ENCODE measurements at regions not wholly inside any gene's neighbourhood (a gene's known extent, or its start where the extent isn't known, plus 50 kb on each side); places are given as distances from the start of the nearest gene placed in this dataset.

DNA sequence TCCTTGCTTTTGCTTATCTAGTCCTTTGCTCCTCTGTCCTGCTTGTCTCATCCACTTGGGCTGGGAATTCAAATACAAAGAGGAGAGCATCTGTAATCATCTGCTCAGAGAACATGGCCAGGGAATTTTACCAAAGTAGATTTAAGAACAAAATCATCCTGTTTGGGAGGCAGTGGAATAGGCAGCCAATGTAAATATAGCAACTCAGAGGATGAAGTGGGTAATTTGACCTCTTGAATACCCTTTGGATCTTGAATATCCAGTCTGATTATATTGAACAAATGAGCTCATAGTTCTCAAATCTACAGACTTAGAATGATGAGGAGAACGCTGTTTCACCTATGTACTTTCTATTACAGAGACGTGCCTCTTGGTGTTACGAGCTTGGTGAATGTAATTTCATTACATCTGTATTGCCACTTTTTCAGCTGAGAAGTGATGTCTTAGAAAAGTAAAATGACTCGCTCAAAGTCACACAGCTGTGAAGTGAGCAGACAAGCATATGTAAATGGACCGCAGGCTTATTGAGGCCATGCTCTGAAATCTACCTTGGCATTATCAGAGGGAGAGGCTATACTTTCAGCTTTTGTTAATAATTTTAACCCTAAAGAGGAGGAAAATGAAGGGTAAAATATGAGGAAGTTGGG is 266.3 kb downstream of the MTX2 start:
- 72 to 77% methylated on average over 4 to 5 of the region's 5 CpGs for WGBS, 2 experiments
- H3K27ac ChIP-seq (ENCODE audit: insufficient read depth, low read depth, low read length, poor library complexity, severe bottlenecking): no peak overlapping the region
- H3K27me3 ChIP-seq (ENCODE audit: control insufficient read depth, insufficient read depth, low read length, poor library complexity, severe bottlenecking): no peaks in the 10 kb centered on the region
- no peaks in the 10 kb centered on the region for H3K36me3 ChIP-seq (ENCODE audit: control insufficient read depth, insufficient read depth, low read length)
- H3K4me1 ChIP-seq (ENCODE audit: control insufficient read depth, insufficient read depth, low read length): no peaks in the 10 kb centered on the region
- H3K9me3 ChIP-seq (ENCODE audit: control insufficient read depth, low read length): no peaks in the 10 kb centered on the region
- H3K4me3 ChIP-seq (ENCODE audit: insufficient read depth, low read depth, low read length): no peak overlapping the region

DNA sequence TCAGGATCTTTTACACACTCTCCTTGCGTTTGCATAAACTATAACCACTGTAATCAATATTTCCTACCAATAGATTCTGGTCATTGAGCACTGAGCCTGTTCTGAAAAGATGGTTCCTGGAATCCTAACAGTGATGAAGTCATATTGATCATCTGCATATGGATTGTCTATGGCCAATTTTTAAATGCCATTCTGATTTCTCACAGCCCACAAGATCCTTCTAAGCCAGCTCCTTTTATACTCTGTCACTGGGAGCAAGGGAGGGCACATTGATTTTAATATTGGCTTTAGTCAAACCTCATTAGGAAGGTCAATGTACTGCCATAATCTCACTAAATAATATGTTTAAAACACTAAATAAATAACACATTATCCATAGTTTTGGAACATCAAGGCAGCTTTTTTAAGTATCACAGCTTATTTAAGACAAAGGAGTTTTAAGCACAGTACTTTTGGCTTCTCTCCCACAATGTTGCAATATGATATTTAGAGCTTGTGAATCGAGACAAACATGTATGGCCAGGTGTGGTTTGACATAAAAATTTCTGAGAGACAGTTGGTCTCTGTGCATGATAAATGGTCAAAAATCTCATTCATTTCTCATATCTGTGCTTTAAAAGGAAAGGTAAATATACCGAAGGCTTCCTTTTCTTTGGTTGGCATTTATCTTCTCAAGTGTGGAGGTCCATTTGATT is 267.3 kb downstream of the MTX2 start:
- no peaks in the 10 kb centered on the region for H3K4me1 ChIP-seq (ENCODE audit: control insufficient read depth, insufficient read depth, low read length)
- no peaks in the 10 kb centered on the region for H3K36me3 ChIP-seq (ENCODE audit: control insufficient read depth, insufficient read depth, low read length)
- H3K9me3 ChIP-seq (ENCODE audit: control insufficient read depth, low read length): no peaks in the 10 kb centered on the region
- 89 to 97% methylated on average over 3 of the region's 3 CpGs for WGBS, 2 experiments
- H3K4me3 ChIP-seq (ENCODE audit: insufficient read depth, low read depth, low read length): no peak overlapping the region
- H3K27me3 ChIP-seq (ENCODE audit: control insufficient read depth, insufficient read depth, low read length, poor library complexity, severe bottlenecking): no peaks in the 10 kb centered on the region
- no peak overlapping the region for H3K27ac ChIP-seq (ENCODE audit: insufficient read depth, low read depth, low read length, poor library complexity, severe bottlenecking)

DNA sequence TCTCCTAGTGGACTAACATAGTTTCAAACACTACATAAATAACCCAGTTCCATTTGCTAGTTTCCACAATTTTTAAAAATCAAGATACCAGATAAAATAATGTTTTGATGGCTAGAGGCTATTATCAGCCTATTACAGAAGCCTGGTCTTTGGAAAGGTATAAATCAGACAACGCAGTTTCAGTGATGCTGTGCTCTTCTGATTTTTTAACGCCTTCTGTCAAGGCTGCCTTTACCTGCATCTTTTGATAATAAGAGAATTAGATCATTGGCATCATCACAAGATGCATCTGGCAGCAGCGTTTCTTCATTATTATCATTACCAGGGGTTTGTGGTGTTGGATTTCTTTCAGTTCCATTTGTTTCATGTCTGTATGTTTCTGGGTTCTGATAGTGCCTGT is 268.7 kb downstream of the MTX2 start:
- Histone ChIP-seq H3K27ac (ENCODE audit: insufficient read depth, low read depth, low read length, poor library complexity, severe bottlenecking) (no peak overlapping the region), H3K9me3 (ENCODE audit: control insufficient read depth, low read length) (no peaks in the 10 kb centered on the region), H3K4me3 (ENCODE audit: insufficient read depth, low read depth, low read length) (no peak overlapping the region), H3K4me1 (ENCODE audit: control insufficient read depth, insufficient read depth, low read length) (no peaks in the 10 kb centered on the region), H3K36me3 (ENCODE audit: control insufficient read depth, insufficient read depth, low read length) (no peaks in the 10 kb centered on the region), H3K27me3 (ENCODE audit: control insufficient read depth, insufficient read depth, low read length, poor library complexity, severe bottlenecking) (no peaks in the 10 kb centered on the region)
- WGBS, 2 experiments: 90 to 97% methylated on average over 2 of the region's 3 CpGs

DNA sequence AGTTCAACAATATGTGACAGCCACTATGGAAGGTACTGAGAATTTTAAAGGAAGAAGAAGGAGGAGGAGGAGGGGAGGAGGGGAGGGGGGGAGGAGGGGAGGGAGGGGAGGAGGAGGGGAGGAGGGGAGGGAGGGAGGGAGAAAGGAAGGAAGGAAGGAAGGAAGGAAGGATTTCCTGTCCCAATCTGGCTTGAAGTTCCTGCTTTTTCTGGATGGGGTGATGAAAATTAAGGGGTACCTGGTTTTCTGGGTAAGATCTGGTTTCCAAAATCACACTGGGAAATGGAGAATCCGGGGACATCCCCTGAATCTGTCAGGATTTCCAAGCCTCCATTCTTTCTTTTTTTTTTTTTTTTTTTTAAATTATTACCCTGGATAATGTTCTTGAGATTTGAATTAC is 271.8 kb downstream of the MTX2 start:
- no peaks in the 10 kb centered on the region for H3K27me3 ChIP-seq (ENCODE audit: control insufficient read depth, insufficient read depth, low read length, poor library complexity, severe bottlenecking)
- no peak overlapping the region for H3K27ac ChIP-seq (ENCODE audit: insufficient read depth, low read depth, low read length, poor library complexity, severe bottlenecking)
- no peaks in the 10 kb centered on the region for H3K36me3 ChIP-seq (ENCODE audit: control insufficient read depth, insufficient read depth, low read length)
- no peaks in the 10 kb centered on the region for H3K9me3 ChIP-seq (ENCODE audit: control insufficient read depth, low read length)
- WGBS, 2 experiments: 86% methylated on average over 1 of the region's 1 CpG; no CpG with 5 or more reads in 1 of the 2 experiments
- H3K4me3 ChIP-seq (ENCODE audit: insufficient read depth, low read depth, low read length): no peak overlapping the region
- no peaks in the 10 kb centered on the region for H3K4me1 ChIP-seq (ENCODE audit: control insufficient read depth, insufficient read depth, low read length)

DNA sequence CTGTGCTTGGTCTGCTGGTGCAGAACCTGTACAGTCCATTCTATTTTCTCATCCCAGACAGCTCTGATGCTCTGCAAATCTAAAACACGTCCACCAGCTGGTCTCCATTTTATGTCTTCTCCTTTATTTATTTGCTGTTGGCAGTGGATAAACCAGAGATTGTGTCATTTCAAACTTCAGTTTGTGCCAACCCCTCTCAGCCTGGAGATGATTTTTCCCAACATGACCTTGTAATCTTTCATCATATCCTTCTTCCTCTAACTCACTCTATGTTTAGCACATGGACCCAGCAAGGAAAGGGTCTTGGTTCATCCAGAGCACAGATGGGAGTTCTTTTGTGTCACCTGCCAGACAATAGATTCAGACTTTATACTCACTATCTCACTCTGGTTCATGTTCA is 273.2 kb downstream of the MTX2 start:
- WGBS, 2 experiments: 82 to 94% methylated on average over 1 of the region's 1 CpG
- Histone ChIP-seq H3K36me3 (ENCODE audit: control insufficient read depth, insufficient read depth, low read length) (no peaks in the 10 kb centered on the region), H3K4me3 (ENCODE audit: insufficient read depth, low read depth, low read length) (no peak overlapping the region), H3K27ac (ENCODE audit: insufficient read depth, low read depth, low read length, poor library complexity, severe bottlenecking) (no peak overlapping the region), H3K9me3 (ENCODE audit: control insufficient read depth, low read length) (no peaks in the 10 kb centered on the region), H3K27me3 (ENCODE audit: control insufficient read depth, insufficient read depth, low read length, poor library complexity, severe bottlenecking) (no peaks in the 10 kb centered on the region), H3K4me1 (ENCODE audit: control insufficient read depth, insufficient read depth, low read length) (no peaks in the 10 kb centered on the region)

DNA sequence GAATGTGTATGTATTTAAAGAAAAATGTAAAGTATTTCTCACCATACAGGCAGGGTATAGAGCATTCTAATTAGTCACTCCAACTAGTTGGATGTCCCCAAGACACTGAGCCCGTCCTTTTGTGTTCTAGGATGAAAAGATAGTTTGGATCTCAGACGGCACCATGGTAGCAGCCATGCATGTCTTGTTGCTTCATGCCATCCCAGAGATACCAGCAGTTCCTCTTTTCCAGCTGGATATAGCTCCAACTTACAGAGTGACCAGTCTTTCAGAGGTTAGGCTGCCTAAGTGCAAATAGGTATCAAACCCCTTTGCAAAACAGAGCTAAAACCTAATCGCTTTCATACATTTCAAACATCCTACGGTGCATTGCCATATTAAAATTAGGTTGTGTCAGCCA is 275.3 kb downstream of the MTX2 start:
- Histone ChIP-seq H3K4me3 (ENCODE audit: insufficient read depth, low read depth, low read length) (no peak overlapping the region), H3K4me1 (ENCODE audit: control insufficient read depth, insufficient read depth, low read length) (no peaks in the 10 kb centered on the region), H3K27me3 (ENCODE audit: control insufficient read depth, insufficient read depth, low read length, poor library complexity, severe bottlenecking) (no peaks in the 10 kb centered on the region), H3K9me3 (ENCODE audit: control insufficient read depth, low read length) (no peaks in the 10 kb centered on the region), H3K36me3 (ENCODE audit: control insufficient read depth, insufficient read depth, low read length) (no peaks in the 10 kb centered on the region), H3K27ac (ENCODE audit: insufficient read depth, low read depth, low read length, poor library complexity, severe bottlenecking) (no peak overlapping the region)
- 88 to 89% methylated on average over 4 of the region's 4 CpGs for WGBS, 2 experiments

DNA sequence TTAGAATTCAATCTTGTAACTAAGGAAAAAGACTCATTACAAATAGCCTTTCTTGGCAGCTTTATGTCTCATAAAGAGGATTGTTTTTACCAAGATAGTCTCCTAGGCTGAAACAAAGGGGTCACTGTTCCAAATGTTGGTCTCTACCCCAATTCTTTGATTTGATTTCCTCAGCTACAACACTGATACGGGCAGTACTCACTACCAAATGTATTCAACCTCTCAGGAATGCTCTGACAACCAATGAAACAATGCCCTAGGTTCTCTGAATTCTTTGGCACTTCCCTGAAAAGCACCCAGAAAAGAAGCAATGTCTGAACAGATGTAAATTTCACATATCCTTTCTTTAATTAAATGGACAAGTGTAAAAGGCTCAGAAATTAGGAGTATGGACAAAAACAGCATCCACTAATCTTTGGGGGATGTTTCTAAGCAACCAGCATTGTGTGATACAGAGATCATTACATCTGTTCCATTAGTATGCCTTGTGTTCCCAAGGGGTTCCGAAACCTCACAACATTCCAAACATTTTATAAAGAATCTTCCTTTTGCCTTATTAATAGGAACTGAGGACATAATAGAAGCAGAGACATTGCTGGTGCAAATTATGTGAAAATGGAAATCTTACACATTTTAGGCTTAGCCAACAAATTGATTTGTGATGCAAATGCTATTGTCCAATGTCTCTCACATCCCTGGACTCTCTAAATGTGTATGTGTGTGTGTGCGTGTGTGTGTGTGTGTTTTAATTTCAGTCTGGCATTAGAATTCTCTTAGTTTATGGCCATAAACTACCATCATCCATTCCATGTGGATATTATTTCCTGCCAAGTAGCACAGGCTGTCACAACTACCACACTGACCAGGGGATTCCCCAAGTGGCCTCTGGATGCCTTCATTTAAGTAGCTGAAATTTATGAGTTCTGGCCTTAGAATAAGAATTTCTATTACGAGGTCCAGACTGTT is 276.0 kb downstream of the MTX2 start:
- H3K27ac ChIP-seq (ENCODE audit: insufficient read depth, low read depth, low read length, poor library complexity, severe bottlenecking): no peak overlapping the region
- H3K9me3 ChIP-seq (ENCODE audit: control insufficient read depth, low read length): no peaks in the 10 kb centered on the region
- 75 to 86% methylated on average over 2 to 4 of the region's 4 CpGs for WGBS, 2 experiments

DNA sequence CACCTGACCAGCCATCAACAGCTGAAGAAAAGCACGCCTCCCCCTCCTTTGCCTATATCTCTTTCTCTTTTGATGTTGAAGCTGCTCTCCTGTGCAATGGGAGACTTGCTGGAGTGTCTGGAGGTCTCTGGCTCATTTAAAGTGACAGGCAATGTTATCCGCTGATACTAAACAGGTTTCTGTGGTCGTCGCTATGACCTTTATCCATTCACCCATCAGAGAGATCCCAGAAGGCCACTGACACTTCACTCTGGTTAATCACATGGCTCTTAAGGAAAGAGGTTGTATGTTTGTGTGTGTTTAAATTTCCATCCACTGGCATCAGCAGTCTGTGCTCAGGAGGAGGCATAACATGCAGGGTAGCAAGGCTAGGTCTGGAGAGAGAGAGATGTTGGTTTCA is 277.3 kb downstream of the MTX2 start:
- Histone ChIP-seq H3K4me1 (ENCODE audit: control insufficient read depth, insufficient read depth, low read length) (no peaks in the 10 kb centered on the region), H3K27me3 (ENCODE audit: control insufficient read depth, insufficient read depth, low read length, poor library complexity, severe bottlenecking) (peaks cover 4% of the 10 kb centered on the region), H3K4me3 (ENCODE audit: insufficient read depth, low read depth, low read length) (no peak overlapping the region), H3K36me3 (ENCODE audit: control insufficient read depth, insufficient read depth, low read length) (no peaks in the 10 kb centered on the region), H3K9me3 (ENCODE audit: control insufficient read depth, low read length) (no peaks in the 10 kb centered on the region), H3K27ac (ENCODE audit: insufficient read depth, low read depth, low read length, poor library complexity, severe bottlenecking) (no peak overlapping the region)
- 81 to 90% methylated on average over 4 of the region's 4 CpGs for WGBS, 2 experiments

More for the DNA sequence above, 276.0 kb downstream of the MTX2 start:
- no peak overlapping the region for H3K4me3 ChIP-seq (ENCODE audit: insufficient read depth, low read depth, low read length)
- H3K4me1 ChIP-seq (ENCODE audit: control insufficient read depth, insufficient read depth, low read length): no peaks in the 10 kb centered on the region
- H3K36me3 ChIP-seq (ENCODE audit: control insufficient read depth, insufficient read depth, low read length): no peaks in the 10 kb centered on the region
- peaks cover 4% of the 10 kb centered on the region for H3K27me3 ChIP-seq (ENCODE audit: control insufficient read depth, insufficient read depth, low read length, poor library complexity, severe bottlenecking)

DNA sequence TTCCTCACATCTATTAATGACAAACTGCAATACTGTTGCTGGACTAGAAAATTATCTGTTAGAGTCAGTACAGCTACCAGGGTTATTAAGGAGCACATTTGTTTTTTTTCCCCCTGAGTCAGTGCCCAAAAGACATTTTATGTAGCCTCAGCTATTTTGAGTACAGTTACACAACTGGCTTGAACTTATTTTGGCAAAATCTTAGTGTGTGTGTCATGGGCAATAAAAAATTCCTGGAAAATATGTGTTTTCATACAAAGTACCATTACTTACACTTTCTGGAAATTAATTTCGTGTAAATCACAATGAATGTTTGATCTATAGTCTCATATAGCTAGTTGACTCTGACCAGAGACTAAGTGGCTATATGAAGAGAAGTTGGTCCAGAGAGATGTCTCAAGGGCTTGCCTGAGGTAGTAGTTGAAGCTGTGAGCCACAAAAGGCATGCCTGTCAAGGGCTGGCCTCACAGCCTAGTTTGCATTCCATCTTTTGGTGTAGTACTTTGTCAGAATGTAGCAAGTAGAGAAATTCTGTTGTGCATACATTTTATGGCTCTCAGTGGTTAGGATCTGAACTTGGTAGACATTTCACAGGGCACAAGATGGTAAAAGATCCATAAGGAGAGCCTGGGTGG is 283.4 kb downstream of the MTX2 start:
- Histone ChIP-seq H3K36me3 (ENCODE audit: control insufficient read depth, insufficient read depth, low read length) (no peaks in the 10 kb centered on the region), H3K27me3 (ENCODE audit: control insufficient read depth, insufficient read depth, low read length, poor library complexity, severe bottlenecking) (peaks cover 37% of the 10 kb centered on the region), H3K27ac (ENCODE audit: insufficient read depth, low read depth, low read length, poor library complexity, severe bottlenecking) (no peak overlapping the region), H3K9me3 (ENCODE audit: control insufficient read depth, low read length) (no peaks in the 10 kb centered on the region), H3K4me1 (ENCODE audit: control insufficient read depth, insufficient read depth, low read length) (no peaks in the 10 kb centered on the region), H3K4me3 (ENCODE audit: insufficient read depth, low read depth, low read length) (no peak overlapping the region)
- 83 to 93% methylated on average over 1 of the region's 1 CpG for WGBS, 2 experiments

All from ectodermal cell (in vitro differentiated cells).